ENCODE measurements at regions not wholly inside any gene's neighbourhood (a gene's known extent, or its start where the extent isn't known, plus 50 kb on each side); places are given as distances from the start of the nearest gene placed in this dataset.

DNA sequence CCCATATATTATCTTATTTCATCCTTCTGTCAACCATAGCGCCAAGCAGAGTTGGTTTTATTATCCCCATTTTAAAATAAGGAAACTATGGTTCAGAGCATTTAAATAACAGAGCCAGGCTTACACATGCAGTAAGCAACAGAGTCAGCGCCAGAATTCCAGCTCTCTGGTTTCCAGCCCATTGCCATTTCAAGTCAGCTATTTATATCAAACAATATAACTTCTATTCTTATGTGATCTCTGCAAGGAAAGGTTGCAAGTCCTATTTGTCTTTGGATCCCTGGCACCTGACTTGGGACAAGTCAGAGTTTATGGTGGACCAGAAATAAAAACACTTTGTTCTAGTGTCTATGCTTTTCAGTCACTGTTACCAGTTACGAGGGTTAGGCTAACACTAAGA is 174.1 kb upstream of the EEA1 start:
- no peak for DNase-seq

DNA sequence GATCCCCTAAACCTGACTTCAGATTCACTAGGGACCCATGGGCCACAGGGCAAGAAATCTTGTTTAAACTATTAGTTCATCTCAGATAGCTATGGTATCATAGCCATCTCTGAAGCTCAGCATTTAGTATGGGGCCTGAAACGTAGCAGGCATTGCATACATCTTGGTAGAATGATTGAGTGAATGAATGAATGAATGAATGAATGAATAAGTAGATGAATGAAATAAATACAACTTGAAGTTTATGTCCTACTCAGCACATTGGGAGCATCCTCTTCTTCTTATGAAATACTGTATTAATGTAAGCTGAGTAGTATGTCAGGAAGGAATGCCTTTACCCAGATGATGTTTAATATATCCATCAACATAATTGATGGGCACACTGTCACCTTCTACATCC is 175.4 kb upstream of the EEA1 start:
- DNase-seq, result no peak

DNA sequence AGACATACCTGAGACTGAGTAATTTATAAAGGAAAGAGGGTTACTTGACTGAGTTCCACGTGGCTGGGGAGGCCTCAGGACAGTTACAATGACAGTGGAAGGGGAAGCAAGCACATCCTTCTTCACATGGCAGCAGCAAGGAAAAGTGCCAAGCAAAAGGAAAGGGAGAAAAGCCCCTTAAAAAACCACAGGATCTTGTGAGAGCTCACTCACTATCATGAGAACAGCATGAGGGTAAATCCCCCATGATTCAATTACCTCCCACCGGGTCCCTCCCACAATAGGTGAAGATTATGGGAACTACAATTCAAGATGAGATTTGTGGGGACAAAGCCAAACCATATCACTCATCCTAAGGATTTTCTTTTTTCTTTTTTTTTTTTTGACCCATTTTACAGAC is 177.8 kb upstream of the EEA1 start:
- DNase-seq, result no peak

DNA sequence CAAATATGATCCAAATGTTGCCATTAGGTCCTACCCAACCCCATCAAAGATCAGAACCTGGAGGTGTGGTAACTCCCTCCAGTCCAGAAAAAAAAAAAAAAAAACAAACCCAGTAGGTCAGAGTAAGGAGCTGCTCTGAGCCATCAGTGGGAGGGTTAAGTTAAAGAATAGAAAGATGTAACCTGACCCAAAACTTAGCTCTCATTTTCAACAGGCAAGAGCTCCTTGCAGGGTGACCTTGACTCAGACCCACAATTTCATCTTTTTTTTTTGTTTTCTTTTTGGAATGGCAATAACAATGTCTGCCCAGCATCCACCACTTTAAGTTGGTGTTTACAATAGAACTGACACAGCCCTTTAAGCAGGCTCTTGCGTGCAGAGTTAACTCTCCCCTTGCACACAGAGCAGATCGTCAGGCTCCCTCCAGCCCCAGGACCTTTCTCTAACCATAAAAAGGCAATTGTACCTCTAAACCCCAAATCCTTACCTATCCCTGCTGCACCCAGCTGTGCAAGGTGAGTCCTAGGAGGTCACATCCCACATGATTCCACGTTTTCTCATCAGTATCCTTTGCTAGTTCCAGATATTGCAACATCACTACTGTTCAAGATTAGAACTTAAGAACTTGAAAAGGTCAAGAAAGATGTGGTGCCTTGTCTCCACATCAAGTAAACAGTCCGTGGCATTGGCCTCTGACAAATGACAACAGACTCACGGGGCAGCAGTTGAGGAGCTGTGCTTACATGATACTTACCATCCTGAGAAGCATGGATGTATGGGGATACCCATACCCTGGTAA is 178.6 kb upstream of the EEA1 start:
- DNase-seq, result no peak

DNA sequence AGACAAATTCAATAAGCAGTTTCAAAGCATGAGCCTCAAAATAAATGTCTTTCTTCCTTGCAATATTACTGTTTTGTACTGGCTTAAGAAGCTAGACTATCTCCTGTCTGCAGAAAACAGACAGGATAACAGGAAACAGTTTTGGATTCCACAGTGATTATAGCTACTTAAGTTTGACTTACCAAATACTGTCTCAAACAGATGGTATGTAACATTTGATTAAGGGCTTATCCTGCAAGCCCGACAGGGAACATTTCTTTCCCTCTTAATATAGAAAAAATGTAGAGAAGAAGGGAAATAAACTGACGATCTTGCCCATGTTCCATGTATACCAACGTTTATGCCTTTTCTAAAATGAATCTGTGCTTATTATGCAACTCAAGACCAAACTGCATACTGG is 179.9 kb upstream of the EEA1 start:
- no peak for DNase-seq

DNA sequence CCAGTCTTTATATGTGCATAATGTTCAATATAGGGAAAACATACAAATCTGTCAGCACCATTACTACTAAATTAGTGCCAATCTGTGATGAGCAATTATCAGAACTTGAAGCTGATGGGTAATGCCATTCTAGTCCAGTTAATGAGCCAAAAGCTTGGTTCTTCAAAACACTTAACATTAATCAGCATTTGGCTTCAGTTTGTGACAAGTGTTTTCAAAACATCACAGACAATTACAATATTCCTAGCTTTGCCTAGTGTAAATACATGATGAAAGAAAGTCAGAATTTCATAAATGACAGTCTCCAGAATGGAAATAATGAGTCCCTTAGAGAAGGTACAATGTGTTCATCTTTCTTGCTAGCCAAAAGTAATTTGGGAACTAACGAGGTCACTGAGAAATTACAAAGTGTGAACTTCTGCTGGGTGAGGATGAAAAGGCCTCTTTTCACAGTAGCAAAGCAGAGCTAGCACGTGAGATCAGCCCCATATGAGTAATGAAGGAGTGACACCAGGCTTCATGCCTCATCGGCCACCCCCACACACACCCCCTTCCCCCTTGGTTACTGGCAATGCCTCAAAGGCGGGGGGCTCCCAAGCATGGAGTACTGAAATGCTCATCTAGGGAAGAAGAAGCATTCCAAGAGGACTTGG is 180.6 kb upstream of the EEA1 start:
- no peak for DNase-seq

DNA sequence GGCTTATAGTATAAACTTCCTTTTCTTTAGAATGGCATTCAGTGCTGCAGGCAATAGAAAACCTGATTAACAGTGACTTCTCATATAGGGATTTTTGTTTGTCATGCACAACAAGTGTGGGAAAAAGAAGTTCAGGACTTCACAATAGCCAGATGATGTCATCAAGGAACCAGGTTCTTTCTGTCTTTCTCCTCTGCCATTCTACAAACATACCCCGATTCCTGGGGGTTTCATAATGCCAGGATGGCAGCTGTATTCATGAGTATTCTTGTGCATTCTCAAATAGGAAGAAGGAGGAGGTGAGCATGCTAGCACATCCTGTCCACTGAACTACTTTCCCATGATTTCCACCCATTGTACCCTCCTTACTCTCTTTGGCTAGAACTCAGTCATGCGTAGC is 182.7 kb upstream of the EEA1 start:
- DNase-seq, result no peak

DNA sequence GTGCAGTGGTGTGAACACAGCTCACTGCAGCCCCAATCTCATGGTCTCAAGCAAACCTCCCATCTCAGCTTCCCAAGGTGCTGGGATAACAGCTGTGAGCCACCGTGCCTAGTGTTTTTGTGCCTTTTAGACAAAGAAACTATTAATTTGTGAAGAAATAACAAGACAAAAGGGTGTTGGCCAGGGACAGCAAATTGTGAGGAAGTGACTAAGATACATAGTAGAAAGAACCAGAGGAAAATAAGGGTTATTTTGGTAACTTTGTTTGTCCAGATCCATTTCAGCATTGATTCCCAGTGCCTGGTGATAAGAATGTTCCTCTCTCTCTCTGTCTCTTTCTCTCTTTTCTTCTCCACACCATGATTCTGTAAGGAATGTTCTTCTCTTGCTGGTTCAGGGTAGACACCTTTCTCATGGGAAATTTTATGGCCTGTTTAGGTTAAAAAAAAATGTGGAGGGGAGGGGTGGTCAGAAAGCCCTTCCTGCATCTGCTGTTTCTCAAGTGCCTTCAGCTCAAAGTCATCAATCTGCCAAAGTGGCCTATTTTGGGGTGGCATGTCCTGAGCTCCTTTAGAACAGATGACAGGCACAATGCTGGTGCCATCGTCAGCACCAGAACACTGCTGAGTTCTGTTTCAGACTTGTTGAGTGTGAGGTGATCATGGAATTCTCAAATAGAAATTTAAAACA is 184.4 kb upstream of the EEA1 start:
- no peak for DNase-seq

DNA sequence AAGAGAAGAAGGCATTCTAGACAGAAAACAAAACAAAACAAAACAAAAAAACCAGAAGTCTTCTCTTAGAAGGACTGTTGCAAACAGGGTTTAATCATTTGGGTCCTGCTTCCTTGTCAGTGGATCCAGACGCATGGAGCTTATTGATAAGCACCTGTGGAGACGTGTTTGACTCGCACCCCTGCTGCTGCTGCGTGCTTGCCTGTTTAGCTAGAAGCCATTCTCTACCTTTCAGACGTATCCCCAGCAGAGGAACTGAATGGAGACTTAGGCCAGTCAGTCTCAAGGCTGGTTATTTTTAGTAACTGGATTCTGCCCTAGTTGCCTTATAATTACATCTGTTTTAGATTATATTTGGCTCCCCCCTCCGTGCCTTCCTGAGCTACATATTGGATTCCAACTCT is 186.1 kb upstream of the EEA1 start:
- no peak for DNase-seq

DNA sequence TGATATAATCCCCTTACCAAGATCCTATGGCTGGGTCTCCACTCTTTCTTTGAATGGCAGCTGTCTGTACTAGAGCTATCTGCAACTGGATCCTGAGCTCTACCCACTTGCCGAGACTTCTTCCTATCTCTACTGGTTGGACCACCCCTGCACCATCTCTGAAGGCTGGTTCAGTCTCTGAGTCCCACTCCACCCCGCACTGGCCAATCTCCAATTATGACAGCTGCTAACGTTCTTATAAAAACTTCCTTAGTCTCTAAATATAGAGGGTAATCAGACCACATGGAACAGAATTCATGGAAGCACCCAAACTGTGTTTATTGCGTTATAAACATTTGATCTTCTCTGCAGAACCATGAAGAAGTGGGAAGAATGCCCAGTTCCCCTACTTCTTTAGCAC is 186.6 kb upstream of the EEA1 start:
- no peak for DNase-seq

DNA sequence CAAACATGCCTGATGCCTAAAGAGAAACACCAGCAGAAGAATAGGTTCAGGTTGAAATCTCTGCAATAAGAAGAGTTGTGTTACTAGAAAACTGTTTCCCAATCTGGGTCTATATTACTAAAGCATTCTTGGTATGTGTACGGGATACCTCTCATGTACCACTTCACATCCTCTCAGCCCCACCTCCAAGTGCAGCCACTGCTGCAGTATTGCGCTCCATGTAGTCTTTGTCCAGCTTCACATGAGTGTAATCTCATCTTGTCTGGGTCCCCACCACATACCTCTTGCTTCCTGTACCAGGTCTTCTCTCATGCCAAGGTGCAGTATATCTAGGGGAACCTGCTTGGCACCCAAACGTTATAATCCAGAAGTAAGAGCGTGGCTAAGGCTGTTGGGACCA is 187.5 kb upstream of the EEA1 start:
- no peak for DNase-seq

DNA sequence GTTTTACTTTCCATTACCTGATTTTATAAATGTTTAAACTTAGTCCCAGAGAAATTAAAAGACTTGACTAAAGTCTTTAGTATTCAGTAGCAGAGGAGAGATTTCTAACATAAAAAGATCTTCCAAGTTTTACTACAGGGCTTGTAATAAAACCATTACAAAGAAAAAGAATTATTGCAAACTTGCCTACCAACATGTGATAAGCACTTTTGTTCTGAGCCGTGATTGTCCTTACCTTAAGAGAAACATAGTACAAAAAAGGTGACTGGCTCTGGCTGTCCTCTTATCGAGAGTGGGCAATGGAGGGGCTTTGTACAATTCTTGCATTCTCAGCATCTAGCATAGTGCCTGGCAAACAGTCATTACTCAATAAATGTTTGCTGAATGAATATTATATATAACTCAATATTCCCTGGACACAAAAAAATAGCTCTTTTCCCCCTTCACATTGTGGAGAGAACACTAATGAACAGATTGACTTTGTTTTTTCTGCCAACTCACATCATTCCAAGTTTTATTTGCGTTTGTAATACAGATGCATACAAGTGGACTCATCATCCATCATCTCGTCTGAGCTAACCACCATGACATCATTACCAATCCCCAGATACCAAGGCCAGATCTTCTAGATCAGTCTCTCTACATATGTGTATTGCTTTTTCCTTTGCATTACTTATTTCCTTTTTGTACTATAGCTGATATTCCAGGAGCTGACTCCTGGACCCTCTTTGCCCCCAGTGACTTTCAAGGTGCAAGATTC is 192.8 kb upstream of the EEA1 start:
- DNase-seq, result no peak

DNA sequence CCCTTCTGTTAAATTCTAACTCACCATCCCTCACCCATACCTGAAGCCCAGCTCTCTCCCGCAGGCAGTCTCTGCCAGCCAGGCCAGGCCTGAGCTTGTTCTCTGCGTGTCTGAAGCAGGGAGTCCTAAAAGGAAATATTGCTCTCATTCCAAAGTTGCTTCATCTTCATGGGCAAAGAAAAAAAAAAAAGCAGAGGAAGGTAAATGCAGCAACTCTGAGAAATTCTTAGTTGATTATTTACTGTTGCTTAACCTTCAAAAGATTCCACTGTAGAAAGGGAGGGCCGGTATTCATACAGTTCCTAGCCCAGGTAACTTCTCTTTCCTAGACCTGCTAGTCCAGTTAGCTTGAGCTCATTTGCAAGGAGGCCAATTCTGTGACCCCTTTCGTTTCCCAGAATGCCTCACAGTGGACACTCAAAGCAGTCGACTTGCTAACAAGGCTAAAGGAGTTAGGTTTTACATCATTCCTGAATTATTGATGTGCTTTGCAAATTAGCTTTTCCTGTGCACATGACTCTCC is 193.5 kb upstream of the EEA1 start:
- DNase-seq, result no peak

DNA sequence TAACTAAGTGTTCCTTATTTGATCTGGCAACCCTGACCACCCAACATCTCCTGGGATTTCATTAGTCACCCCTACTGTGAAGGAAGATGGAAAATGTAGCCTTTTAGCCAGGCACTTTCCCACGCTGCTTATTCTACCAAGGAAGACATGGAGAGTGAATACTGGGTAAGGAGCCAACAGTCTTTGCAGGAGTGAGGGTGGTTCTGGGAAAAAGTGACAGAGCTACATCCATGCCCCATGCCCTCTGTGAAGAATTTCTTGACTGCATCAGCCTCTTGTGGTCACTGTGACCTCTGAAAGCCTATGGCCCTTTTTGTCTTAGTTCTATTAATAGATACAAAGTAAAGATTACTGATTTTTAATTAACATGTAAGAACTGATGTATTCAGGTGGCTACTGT is 196.0 kb upstream of the EEA1 start:
- DNase-seq, result no peak

DNA sequence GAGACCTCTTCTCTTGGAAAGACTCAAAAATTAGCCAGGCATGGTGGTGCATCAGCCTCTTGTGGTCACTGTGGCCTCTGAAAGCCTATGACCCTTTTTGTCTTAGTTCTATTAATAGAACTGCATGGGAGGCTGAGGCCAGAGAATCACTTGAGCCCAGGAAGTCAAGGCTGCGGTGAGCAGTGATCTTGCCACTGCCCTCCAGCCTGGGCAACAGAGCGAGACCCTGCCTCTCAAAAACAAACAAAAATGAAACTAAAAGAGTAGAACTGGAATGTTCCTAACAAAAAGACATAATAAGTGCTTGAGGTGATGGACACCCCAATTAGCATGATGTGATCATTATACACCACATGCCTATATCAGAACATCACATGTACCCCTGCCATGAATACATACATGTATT is 197.0 kb upstream of the EEA1 start:
- no peak for DNase-seq

DNA sequence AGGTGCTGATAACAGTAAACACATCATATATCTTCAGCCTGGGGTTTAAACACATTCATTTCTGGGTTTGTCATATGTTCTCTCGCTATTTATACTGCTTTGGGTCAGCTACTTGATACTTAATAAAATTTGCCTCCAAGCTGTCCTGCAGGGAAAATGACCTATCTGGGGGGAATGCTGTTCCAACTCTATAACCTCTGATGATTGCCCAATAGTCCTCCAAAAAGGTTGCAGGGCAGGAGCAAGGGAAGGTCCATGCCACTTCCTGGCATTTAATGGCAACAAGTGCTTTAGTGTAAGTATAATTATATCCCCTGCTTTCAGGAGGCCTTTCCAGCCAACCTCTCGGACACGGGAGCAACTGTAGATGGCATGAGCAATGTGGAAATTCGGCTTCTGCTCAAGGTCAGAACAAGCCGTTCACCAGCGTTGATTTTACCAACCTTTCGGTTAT is 198.0 kb upstream of the EEA1 start:
- no peak for DNase-seq

DNA sequence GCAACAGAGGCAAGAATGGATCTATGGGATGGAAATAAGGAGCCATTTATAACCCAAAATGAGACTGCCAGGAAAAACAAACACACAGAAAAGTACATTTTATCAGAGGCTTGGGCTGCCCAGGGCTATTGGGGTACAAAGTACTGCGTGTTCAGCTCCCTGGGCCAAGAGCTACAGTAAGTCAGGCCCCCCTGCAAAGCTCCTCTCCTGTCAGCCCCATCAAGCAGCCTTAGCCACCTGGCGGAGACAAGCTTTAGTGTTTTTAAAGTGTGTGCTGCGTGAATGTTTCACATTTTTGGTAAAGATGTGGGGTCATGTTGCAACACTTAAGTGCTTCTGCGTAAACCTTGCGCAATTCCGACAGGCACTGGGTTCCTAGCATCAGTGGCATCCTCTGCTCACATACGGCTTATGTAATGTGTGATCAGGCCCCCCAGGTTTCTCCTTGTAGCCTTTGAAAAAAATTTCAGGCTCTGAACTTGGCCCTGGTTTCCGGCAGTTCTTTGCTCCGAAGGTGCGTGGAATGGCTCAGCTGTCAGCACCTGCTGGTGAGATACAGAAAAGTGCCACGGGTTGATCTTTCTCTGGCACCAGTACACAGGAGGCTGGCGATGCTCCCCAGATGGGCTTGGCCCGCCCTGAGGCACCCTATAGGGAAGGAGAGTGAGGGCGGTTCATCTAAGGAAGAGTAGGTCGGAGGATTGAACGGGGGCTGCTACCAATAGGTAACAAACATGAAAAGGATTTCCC is 198.7 kb upstream of the EEA1 start:
- peak; percentile 74 to 75 for DNase-seq

DNA sequence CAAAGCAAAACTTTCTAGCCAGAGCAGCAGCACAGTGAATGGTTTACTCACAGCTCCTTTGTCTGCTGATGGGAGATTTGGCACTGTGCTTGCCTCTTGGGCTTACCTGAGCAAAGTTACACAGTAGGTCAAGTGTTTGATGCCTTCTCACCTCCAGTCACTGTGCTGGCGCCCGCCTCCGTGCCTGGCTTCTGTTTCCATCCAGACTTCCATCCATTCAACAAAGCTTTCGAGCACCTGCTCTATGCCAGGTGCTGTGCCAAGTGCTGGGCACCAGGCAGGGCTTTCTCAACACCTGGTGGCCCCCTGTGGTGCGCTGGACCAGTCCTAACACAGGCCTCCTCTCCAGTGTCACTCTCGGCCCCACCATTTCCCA is 199.2 kb upstream of the EEA1 start:
- no peak for DNase-seq

DNA sequence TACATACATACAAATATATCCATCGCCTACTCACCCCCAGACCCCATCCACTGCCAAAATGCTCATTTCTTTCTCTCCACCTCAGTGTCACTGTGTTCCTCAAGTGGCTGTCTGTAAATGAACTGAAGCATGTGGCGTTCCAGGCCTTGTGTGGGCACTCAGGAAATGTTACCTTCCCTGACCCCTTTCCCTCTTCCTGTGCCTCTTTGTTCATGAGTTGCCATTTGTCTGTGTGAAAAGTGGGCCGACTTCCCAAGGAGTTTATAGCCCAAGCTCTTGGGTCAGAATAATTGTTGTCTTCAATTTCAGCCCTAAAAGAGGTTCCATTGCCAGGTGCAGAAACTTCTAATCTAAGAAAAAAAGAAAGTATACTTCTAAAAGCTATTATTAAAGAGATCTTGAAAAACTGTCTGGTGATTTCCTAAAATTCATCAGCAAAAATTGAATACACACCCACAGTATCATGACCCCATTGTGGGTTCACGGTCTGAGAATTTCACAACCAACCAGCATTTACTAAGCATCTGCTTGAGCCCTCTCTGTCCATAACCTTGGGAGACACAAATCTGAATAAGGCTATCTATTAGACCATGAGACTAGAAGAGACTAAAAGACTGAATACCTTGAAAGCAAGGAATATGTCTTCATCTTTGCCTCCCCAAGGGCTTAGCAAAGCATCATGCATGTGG is 201.4 kb upstream of the EEA1 start:
- DNase-seq, result no peak

DNA sequence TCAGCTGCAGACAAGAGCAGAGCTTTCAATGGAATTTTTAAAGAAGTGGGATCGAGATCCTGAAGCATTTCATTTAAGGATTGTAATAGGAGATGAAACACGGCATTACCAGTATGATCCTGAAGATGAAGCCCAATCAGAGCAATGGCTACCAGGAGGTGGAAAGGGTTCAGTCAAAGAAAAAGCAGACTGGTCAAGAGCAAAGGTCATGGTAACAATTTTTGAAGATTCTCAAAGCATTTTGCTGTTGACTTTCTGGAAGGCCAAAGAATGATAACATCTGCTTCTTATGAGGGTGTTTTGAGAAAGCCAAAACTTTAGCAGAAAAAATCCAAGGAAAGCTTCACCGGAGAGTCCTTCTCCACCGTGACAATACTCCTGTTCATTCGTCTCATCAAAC is 204.3 kb upstream of the EEA1 start:
- DNase-seq, result no peak

Data from right lung (tissue), 2 donors.